Right lobe of liver (tissue), 4 donors: ENCODE measurements at regions not wholly inside any gene's neighbourhood (a gene's known extent, or its start where the extent isn't known, plus 50 kb on each side); places are given as distances from the start of the nearest gene placed in this dataset.
"Not testable (repeated sequence)": the region's sequence is repeated elsewhere in the genome, so short reads cannot be mapped to it uniquely, and the experiment has no call there.

Experiments used
- CTCF ChIP-seq, 4 donors: fragments of 200-600 bp in 3 of 4; fragments of 450-650 bp in 1 of 4; IDR thresholded peaks; one replicate each; pipeline versions ENCODE4 v1.5.1 to v1.8.0; 2016 to 2022; ENCODE audit warnings: antibody characterized with exemption in 4 of 4, mild to moderate bottlenecking in 2 of 4
- POLR2A ChIP-seq: fragments of 450-650 bp; IDR thresholded peaks from one replicate; pipeline ENCODE4 v1.6.1; 2017; ENCODE audit warnings: antibody characterized with exemption, mild to moderate bottlenecking
- donor health status: DM: no; HTN: no; CAD: no.
- donor health status: DM: no; HTN: no; CAD: no.
- donor health status: DM: no; HTN: yes; CAD: no.

GRCh38 chr7:121674455-121674854, 198.5 kb upstream of the PTPRZ1 start:
- not testable (repeated sequence) for TF ChIP-seq CTCF (IDR thresholded peaks at IDR 0.05); POLR2A
